Amniotic epithelial cell (primary cell): ENCODE measurements at regions not wholly inside any gene's neighbourhood (a gene's known extent, or its start where the extent isn't known, plus 50 kb on each side); places are given as distances from the start of the nearest gene placed in this dataset.

Experiments
- DNase-seq: peaks from one replicate; pipeline ENCODE4 v3.0.0-alpha.2; 2010; ENCODE audit warnings: low read depth

- DNase-seq, result no peak
These were observed 50.2 kb upstream of the SDK2 start for GRCh38 chr17:73694491-73694890.

GRCh38 chr17:73695035-73695738, 50.9 kb upstream of the SDK2 start:
- DNase-seq, result no peak

GRCh38 chr17:73696251-73696650, 52.0 kb upstream of the SDK2 start:
- no peak for DNase-seq

- no peak for DNase-seq
These were observed 53.6 kb upstream of the SDK2 start for GRCh38 chr17:73697872-73698271.

- DNase-seq, result no peak
These were observed 54.7 kb upstream of the SDK2 start for GRCh38 chr17:73698966-73699365.

GRCh38 chr17:73701701-73702100, 57.5 kb upstream of the SDK2 start:
- no peak for DNase-seq

- no peak for DNase-seq
These were observed 58.9 kb upstream of the SDK2 start for GRCh38 chr17:73703192-73703591.

- DNase-seq, result no peak
These were observed 59.7 kb upstream of the SDK2 start for GRCh38 chr17:73703917-73704316.

- peak; percentile 71 for DNase-seq
These were observed 61.3 kb upstream of the SDK2 start for GRCh38 chr17:73705594-73705993.

GRCh38 chr17:73706428-73706827, 62.2 kb upstream of the SDK2 start:
- DNase-seq, result no peak

GRCh38 chr17:73706858-73707257, 62.6 kb upstream of the SDK2 start:
- DNase-seq, result no peak

GRCh38 chr17:73707358-73707757, 63.1 kb upstream of the SDK2 start:
- no peak for DNase-seq

- peak; percentile 29 for DNase-seq
These were observed 65.9 kb upstream of the SDK2 start for GRCh38 chr17:73710095-73710592.

- DNase-seq, result no peak
These were observed 66.9 kb upstream of the SDK2 start for GRCh38 chr17:73711184-73711583.

- DNase-seq, result no peak
These were observed 67.7 kb upstream of the SDK2 start for GRCh38 chr17:73711916-73712315.

- DNase-seq, result no peak
These were observed 68.9 kb upstream of the SDK2 start for GRCh38 chr17:73713136-73713535.

GRCh38 chr17:73715769-73716168, 71.5 kb upstream of the SDK2 start:
- DNase-seq, result peak; percentile 3

GRCh38 chr17:73717690-73718089, 73.4 kb upstream of the SDK2 start:
- no peak for DNase-seq

- DNase-seq, result no peak
These were observed 74.1 kb upstream of the SDK2 start for GRCh38 chr17:73718362-73718761.

GRCh38 chr17:73718912-73719311, 74.7 kb upstream of the SDK2 start:
- no peak for DNase-seq

- DNase-seq, result no peak
These were observed 75.4 kb upstream of the SDK2 start for GRCh38 chr17:73719588-73720071.

- DNase-seq, result no peak
These were observed 76.1 kb upstream of the SDK2 start for GRCh38 chr17:73720187-73720834.

GRCh38 chr17:73722165-73722564, 77.9 kb upstream of the SDK2 start:
- no peak for DNase-seq

GRCh38 chr17:73723317-73723716, 79.1 kb upstream of the SDK2 start:
- DNase-seq, result no peak
